Panc1 (cell line): ENCODE measurements at regions not wholly inside any gene's neighbourhood (a gene's known extent, or its start where the extent isn't known, plus 50 kb on each side); places are given as distances from the start of the nearest gene placed in this dataset.

ENCODE experiments used
- ATAC-seq: fragments of 200-7000 bp; cut with Tn5 transposase; 2 replicates; pipeline ENCODE4 v1.9.1; 2020; ENCODE audit warnings: mild to moderate bottlenecking, moderate library complexity
- BruUV-seq: library from RNA; stranded (reverse); fragments of 400-500 nt; replicated peaks from 2 replicates; lab custom pipeline; 2021; lab: Mats Ljungman, UMichigan
- CTCF ChIA-PET: fragments of 300-600 bp; sonication (Branson Sonifier 250); formaldehyde crosslinking; loops from one replicate; lab custom pipeline; 2022; ENCODE audit warnings: antibody characterized with exemption; lab: Charles Lee
- POLR2A ChIA-PET: fragments of 300-600 bp; sonication (Branson Sonifier 250); formaldehyde crosslinking; loops from one replicate; lab custom pipeline; 2022; ENCODE audit warnings: antibody characterized with exemption; lab: Charles Lee
- DNase-seq: peaks from one replicate; pipeline ENCODE4 v3.0.0-alpha.2; 2010; ENCODE audit warnings: low read depth, low spot score
- H3K27ac ChIP-seq: 2 replicates; pipeline ENCODE4 v1.5.1; 2011; ENCODE audit warnings: mild to moderate bottlenecking, low read length, inconsistent platforms
- H3K27me3 ChIP-seq: fragments of 200-500 bp; sonication (Bioruptor generic); 2 replicates; pipeline ENCODE4 v1.6.0; 2014; ENCODE audit warnings: low read length, inconsistent platforms; ENCODE audit not compliant: control insufficient read depth, insufficient read depth
- H3K36me3 ChIP-seq: fragments of 200-500 bp; sonication (Bioruptor generic); 2 replicates; pipeline ENCODE4 v1.5.1; 2014; ENCODE audit warnings: inconsistent platforms, mild to moderate bottlenecking, low read length, moderate library complexity; ENCODE audit not compliant: control insufficient read depth, insufficient read depth
- H3K4me1 ChIP-seq: 2 replicates; pipeline ENCODE4 v1.5.1; 2011; ENCODE audit warnings: inconsistent platforms, mild to moderate bottlenecking, low read length, moderate library complexity; ENCODE audit not compliant: control insufficient read depth, insufficient read depth
- H3K4me3 ChIP-seq, 2 experiments: 2 replicates each; pipeline ENCODE4 v1.5.1; 2011 to 2012; ENCODE audit warnings: low read depth in 2 of 2, low read length in 2 of 2, mild to moderate bottlenecking in 2 of 2, inconsistent platforms in 1 of 2, moderate library complexity in 1 of 2
- H3K9me3 ChIP-seq: fragments of 200-500 bp; sonication (Bioruptor generic); 2 replicates; pipeline ENCODE4 v1.5.1; 2014; ENCODE audit warnings: low read depth, mild to moderate bottlenecking, inconsistent platforms, low read length, moderate library complexity; ENCODE audit not compliant: control insufficient read depth, insufficient read depth
- CTCF ChIP-seq: fragments of 450-650 bp; IDR thresholded peaks from 2 replicates; pipeline ENCODE4 v1.5.1; 2017; ENCODE audit warnings: mild to moderate bottlenecking
- POLR2AphosphoS5 ChIP-seq: IDR thresholded peaks from 2 replicates; pipeline ENCODE4 v1.6.1; 2012; ENCODE audit warnings: mild to moderate bottlenecking, low read depth, low read length, moderate library complexity
- REST ChIP-seq, 2 experiments: IDR thresholded peaks; 2 replicates each; pipeline ENCODE4 v1.6.1; 2011 to 2012; ENCODE audit warnings: low read depth in 2 of 2, control low read depth in 1 of 2, low read length in 1 of 2, mild to moderate bottlenecking in 1 of 2, moderate library complexity in 1 of 2; ENCODE audit not compliant: insufficient read depth in 1 of 2
- SIN3A ChIP-seq: IDR thresholded peaks from 2 replicates; pipeline ENCODE4 v1.6.1; 2012; ENCODE audit warnings: low read depth, mild to moderate bottlenecking, low read length, moderate library complexity, borderline replicate concordance; ENCODE audit not compliant: insufficient read depth
- TCF7L2 ChIP-seq: IDR thresholded peaks from 2 replicates; pipeline ENCODE4 v1.6.1; 2011; ENCODE audit warnings: mild to moderate bottlenecking, low read depth, low read length, inconsistent platforms
- in situ Hi-C: cut with HindIII; loops from 2 replicates; pipeline ENCODE4 v1.10.0; 2016; ENCODE audit warnings: low sequenced_read_pairs, low pct_unique_long_range_greater_than_20kb
- intact Hi-C: fragments of 100-400 bp; cut with micrococcal nuclease; formaldehyde crosslinking; loops from one replicate; pipeline ENCODE4 v1.10.0; 2022; ENCODE audit not compliant: unreplicated experiment

GRCh38 chr7:19617901-19618300 is 90.9 kb downstream of the POLR1F start:
- H3K36me3 ChIP-seq, result no peaks in the 10 kb centered on the region
- intact Hi-C loops, result no loop called here
- DNase-seq (no peak), ATAC-seq (no peak)
- POLR2A ChIA-PET, result no interaction called here
- H3K9me3 ChIP-seq, result no peaks in the 10 kb centered on the region
- TF ChIP-seq POLR2AphosphoS5, result no peak
- no peak for TF ChIP-seq TCF7L2
- no peak for TF ChIP-seq SIN3A
- no peak for TF ChIP-seq CTCF
- no peak for TF ChIP-seq REST (IDR thresholded peaks at IDR 0.05; ENCODE audit: insufficient read depth in 1 of 2, low read depth in 2 of 2, low read length in 1 of 2)
- CTCF ChIA-PET, result no interaction called here
- BruUV-seq, result no TSS peak
- no peaks in the 10 kb centered on the region for H3K27me3 ChIP-seq
- no peak overlapping the region for H3K27ac ChIP-seq
- in situ Hi-C loops, result no loop called here
- H3K4me3 ChIP-seq, result no peak overlapping the region
- no peaks in the 10 kb centered on the region for H3K4me1 ChIP-seq

- Histone ChIP-seq H3K4me1 (no peaks in the 10 kb centered on the region), H3K36me3 (no peaks in the 10 kb centered on the region), H3K27me3 (no peaks in the 10 kb centered on the region), H3K9me3 (0 out of 2 replicates have a peak, but pooled peaks cover 4% of the 10 kb centered on the region), H3K4me3 (no peak overlapping the region), H3K27ac (no peak overlapping the region)
- DNase-seq, result no peak
- in situ Hi-C loops (no loop called here), intact Hi-C loops (no loop called here)
- BruUV-seq, result no TSS peak
- ATAC-seq, result no peak
- CTCF ChIA-PET, result interaction anchor here (0.7 kb wide), 1 partner anchor 1040 kb away, joined by 3 read pairs; no protein-coding TSS in a partner anchor
- POLR2A ChIA-PET, result no interaction called here
- TF ChIP-seq CTCF (no peak), TCF7L2 (no peak), SIN3A (no peak), REST (IDR thresholded peaks at IDR 0.05; ENCODE audit: insufficient read depth in 1 of 2, low read depth in 2 of 2, low read length in 1 of 2) (no peak), POLR2AphosphoS5 (no peak)
Measured at GRCh38 chr7:19610194-19610943, 98.5 kb downstream of the POLR1F start.
